HG03520 (cell line): ENCODE measurements at regions not wholly inside any gene's neighbourhood (a gene's known extent, or its start where the extent isn't known, plus 50 kb on each side); places are given as distances from the start of the nearest gene placed in this dataset.
"Not testable (repeated sequence)": the region's sequence is repeated elsewhere in the genome, so short reads cannot be mapped to it uniquely, and the experiment has no call there.

Experiments
- ATAC-seq: cut with Tn5 transposase; IDR thresholded peaks from one replicate; pipeline ENCODE4 v1.9.1; 2021; ENCODE audit warnings: mild to moderate bottlenecking, moderate library complexity; ENCODE audit not compliant: unreplicated experiment

DNA sequence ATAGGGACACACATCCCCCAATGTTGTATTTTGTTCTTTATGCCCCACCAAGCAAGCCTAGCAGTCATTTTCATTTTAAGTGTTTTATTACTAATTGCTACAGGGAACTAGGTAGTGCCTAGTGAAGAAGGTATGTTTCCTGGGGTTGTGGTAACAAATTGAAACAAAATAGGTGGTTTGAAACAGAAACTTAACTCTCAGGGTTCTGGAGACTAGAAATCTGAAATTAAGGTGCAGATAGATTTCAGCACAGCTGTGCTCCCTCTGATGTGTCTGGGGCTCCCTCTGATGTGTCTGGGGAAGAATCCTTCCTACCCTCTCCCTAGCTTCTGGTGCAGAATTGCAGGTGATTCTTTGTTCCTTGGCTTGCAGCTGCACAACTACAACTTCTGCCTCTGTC, 390.1 kb downstream of the ZFHX3 start:
- peak; percentile 95 for ATAC-seq

DNA sequence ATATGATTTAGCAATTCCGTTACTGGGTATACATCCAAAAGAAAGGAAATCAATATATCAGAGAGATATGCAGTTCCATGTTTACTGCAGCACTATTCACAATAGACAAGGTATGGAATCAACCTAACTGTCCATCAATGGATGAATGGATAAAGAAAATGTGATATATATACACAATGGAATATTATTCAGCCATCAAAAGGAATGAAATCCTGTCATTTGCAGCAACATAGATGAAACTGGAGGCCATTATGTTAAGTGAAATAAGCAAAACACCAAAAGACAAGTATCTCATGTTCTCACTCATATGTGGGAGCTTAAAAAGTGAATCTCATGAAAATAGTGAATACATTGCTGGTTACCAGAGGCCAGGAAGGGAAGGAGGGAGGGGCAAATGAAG, 390.8 kb downstream of the ZFHX3 start:
- no peak for ATAC-seq

DNA sequence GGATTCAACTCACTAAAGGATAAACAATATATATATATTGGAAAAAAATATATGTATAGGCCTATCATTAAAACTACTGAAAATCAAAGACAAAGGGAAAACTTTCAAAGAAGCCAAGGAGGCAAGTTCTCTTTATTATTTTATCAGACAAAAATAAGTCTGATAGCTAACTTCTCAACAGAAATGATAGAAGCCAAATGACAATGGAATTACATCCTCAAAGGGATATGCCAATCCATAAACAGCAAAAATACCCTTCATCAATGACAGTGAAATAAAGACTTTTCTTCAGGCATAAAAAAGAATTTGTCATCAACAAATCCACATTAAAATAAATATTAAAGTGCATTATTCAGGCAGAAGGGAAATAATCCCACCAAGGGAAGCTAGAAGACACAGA, 393.4 kb downstream of the ZFHX3 start:
- ATAC-seq = no peak

DNA sequence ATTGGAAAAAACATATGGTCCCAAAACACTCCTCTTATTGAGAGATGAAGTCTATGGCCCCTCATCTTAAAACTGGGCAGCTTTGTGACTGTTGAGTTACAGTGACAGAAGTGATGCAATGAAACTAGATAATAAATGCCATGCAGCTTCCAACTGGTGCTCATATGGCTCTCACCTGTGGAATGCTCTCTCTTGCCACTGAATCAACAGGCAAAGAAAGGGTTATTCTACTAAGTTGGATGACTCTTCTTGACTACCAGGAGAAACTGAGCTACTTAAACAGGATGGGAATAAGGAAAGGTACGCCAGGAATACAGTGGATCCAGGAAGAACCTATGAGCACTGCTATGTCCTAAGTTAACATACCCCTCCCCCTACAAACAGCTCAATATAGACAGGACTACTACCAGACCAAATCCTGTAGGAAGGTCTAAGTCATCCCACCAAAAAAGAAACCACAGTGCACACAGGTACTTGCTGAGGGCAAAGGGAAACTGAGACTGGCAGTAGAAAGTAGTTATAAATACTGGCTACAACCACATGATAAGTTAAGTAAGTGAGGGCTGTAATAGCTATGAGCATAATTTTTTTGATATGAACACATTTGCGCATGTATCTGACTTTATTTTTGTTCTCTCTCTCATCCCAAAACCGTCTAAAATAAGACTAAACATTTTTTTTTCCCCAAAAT, 398.5 kb downstream of the ZFHX3 start:
- ATAC-seq = no peak

DNA sequence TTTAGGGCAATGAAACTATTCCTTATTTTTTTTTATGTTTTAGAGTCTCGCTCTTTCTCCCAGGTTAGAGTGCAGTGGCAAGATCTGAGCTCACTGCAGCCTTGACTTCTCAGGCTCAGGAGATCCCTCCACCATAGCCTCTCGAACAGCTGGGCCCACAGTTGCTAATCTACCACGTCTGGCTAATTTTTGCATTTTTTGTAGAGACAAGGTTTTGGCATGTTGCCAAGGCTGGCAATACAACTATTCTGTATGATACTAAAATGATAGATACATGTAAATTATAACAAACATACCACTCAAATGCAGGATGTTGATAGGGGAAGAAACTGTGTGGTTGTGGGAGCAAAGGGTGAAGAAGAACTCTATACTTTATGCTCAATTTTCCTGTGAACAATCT, 401.3 kb downstream of the ZFHX3 start:
- ATAC-seq = no peak

DNA sequence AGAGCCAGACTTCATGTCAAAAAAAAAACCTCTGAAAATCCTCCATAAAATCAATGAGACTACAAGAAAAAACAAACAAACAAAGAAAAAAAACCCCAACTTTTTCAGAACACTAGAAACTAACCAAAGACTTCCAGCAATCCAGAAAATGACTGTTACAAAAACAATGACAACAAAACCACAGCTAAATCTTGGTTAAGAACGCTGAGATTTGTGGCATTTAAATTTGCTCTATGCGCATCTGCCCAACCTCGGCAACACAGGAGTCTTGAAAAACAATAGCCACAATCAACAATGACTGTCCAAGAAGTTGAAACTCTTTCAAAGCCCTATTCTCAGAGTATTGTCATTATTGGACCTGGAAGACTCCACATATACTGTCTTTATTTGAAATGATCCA, 402.4 kb downstream of the ZFHX3 start:
- no peak for ATAC-seq

DNA sequence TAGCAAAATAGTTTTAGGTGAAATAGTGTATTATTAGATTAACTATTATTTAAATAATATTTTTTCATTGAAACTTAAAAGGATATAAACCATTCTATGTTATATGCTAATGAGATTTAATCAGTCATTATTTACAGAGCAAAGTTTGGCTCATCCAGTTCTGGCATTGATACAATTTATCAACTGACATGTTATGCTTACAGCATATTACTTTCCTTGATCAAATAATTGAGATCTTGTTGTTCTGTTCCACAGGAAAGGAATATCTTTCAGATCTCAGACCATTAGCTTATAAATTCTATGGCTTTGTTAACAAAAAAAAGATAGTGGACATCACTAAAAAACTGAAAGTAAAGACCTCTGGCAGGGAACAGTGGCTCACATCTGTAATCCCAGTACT, 403.0 kb downstream of the ZFHX3 start:
- no peak for ATAC-seq

DNA sequence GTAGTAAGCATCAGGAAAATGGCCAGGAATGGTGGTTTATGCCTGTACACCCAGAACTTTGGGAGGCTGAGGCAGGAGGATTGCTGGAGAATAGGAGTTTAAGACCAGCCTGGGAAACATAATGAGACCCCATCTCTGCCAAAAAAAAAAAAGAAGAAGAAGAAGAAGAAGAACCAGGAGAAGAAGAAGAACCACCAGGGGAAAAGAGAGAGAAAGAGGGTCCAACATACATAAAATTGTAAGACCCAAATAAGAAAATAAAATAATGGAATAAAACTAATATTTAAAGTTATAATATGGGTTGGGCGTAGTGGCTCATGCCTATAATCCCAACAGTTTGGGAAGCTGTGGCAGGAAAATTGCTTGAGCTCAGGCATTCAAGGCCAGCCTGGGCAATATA, 408.4 kb downstream of the ZFHX3 start:
- ATAC-seq = no peak

DNA sequence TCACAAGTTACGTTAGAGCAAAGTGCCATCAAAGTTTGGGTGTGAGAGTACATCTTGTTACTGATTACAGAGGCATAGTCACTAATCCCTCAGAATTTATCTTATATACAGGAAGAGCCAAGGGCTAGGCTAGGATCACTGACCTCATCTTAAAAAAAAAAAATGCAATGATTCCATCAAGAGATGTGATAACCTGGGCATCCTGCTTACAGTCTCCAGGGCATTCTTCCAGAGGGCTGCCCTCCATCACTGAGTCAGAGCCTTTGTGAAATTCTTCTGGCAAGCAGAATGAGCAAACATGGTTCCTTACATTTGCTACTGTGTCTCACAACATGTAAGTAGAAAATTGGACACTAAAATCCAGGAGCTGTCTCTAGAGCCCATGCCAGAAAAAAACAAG, 410.6 kb downstream of the ZFHX3 start:
- ATAC-seq = no peak

DNA sequence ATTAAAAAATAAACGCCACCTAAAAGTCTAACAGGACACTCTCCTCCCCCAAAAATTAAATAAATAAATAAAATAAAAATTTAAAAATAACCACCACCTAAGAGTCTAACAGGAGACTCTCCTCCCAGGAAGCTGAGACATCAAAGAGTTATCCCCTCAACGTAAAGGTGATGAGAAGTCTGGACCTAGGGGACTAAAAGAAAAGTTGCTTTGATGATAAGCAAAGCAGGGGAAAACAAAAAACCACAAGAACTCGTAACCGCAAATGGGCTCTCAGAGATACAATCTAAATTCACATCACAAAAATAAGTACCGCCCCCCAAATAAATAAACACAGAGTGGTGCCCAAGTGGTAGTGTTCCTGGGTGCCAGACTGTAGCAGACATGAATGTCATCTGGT, 412.2 kb downstream of the ZFHX3 start:
- no peak for ATAC-seq

DNA sequence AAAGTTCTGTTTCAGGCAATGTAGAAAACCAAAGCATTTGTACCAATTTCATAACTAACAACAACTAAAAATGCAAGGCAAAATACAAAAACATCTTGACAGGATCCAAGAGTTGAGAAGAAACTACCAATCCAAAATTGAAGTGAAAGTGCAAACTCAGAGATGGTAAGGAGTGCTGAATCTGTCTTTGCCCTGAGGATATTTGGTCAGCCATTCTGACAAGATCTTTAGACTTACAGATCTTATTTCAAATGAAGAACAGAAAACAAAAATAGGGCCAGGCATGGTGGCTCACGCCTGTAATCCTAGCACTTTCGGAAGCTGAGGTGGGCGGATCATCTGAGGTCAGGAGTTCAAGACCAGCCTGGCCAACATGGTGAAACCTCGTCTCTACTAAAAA, 412.8 kb downstream of the ZFHX3 start:
- no peak for ATAC-seq

DNA sequence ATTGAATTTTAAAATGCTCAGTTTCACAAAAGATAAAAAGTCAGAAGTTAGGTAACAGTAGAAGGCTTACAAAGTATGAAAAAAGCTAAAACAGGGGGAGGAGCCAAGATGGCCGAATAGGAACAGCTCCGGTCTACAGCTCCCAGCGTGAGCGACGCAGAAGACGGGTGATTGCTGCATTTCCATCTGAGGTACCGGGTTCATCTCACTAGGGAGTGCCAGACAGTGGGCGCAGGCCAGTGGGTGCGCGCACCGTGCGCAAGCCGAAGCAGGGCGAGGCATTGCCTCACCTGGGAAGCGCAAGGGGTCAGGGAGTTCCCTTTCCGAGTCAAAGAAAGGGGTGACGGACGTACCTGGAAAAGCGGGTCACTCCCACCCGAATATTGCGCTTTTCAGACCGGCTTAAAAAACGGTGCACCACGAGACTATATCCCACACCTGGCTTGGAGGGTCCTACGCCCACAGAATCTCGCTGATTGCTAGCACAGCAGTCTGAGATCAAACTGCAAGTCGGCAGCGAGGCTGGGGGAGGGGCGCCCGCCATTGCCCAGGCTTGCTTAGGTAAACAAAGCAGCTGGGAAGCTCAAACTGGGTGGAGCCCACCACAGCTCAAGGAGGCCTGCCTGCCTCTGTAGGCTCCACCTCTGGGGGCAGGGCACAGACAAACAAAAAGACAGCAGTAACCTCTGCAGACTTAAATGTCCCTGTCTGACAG, 420.6 kb downstream of the ZFHX3 start:
- ATAC-seq = not testable (repeated sequence)

DNA sequence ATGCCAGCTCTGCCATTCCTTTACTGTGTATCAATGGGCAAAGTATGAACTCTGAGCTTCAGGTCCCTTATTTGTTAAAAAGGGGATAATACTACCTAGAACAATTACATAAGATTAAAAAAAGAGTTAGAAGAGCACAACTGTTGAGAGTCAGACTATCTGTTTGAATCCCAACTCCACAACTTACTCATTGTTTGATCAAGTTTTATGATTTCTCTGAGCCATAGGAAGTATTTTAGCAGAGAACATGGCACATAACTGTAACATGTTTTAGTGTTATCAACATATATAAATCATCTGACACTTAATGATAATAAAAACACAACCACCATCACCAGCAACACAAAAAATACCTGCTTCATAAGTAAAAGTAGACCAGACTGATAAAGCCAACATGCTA, 421.3 kb downstream of the ZFHX3 start:
- no peak for ATAC-seq

DNA sequence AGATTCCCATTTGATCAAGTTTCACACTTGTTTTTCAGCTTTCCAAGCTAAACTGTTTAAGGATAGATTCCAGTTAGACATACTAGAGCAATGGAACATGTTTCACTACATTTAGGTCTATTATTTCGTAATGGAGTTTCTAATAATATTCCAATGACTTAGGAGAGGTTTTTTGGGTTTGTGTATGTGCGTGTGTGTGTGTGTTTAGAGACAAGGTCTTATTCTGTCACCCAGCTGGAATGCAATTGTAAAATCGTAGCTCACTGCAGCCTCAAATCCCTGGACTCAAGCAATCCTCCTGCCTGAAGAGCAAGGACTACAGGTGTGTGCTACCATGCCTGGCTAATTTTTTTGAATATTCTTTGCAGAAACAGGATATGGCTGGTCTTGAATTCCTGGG, 426.3 kb downstream of the ZFHX3 start:
- no peak for ATAC-seq

DNA sequence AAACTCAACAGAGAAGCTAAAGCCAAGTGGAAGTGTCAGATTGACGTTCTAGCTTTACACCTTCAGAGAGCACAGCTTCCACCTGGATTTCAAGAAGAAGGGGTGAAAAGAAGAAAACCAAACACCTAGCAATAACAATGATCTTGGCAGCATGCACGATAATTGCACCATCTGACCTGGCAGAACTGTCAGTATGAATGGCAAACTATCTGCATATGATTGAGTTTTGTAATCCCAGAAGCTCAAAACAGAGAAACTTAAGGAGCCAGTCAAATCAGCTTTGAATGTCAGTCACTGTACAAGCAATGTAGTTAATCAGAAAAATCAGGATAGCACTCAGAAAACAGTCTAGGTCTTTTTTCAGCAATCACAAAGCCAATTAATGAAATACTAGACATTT, 427.1 kb downstream of the ZFHX3 start:
- no peak for ATAC-seq

DNA sequence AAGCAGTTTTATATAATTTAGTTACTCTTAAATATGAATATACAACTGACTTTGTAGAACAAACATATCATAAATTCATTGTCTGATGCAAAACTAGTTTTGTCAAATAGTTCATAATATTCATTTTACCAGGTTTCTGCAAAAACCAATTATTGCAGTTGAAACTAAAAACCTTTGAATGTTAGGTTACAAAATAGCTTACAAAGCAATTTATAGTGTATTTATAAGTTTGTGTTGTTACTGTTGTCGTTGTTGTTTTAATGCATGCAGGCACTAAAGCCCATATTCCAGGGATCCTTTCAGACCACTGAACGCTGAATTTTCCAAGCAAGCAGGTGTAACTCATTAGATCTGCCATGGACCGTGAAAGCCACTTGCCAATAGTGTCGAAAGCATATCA, 427.6 kb downstream of the ZFHX3 start:
- ATAC-seq = no peak

DNA sequence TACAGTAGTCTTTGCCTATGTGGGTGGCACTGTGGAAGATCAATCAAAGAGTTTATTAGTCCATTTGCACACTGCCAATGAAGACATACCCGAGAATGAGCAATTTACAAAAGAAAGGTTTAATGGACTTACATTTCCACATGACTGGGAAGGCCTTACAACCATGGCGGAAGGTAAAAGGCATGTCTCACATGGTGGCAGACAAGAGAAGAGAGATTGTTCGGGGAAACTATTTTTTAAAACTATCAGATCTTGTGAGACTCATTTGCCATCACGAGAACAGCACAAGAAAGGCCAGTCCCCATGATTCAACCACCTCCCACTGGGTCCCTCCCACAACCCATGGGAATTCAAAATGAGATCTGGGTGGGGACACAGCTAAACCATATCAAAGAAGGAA, 432.1 kb downstream of the ZFHX3 start:
- ATAC-seq = no peak

DNA sequence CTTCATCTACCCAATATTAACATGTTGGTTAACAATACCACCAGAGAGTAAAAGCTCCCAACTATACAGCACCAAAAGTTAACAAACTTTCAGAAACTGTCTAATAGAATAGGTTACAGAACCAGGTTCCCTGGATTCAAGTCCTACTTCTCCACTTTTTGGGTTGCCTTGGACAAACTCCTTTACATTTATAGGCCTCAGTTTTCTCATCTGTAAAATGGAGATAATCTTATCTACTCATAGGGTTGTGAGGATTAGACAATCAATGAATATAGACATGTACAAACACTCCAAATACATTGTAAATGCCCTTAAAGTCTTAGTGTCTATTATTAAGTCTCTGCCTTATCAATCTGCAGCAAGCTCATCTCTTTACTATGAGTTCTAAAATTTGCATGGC, 435.2 kb downstream of the ZFHX3 start:
- no peak for ATAC-seq

DNA sequence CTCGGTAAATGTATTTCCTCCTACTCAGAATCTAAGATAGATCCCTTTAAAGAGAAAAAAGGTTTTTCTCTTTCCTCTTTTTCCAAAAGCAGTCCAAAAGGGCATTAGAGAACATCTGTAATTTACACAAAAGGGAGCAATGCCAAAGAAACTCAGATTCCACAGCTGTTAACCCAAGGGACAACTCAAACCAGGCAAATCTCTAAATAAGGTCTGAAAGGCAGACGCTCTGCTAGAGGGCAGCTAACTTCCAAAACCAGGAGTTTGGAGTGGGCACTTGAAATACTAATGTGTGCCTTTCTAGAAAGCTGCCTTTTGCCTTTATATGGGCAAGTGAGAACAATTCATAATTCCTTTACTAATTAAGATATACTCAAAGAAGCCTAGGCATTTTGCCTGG, 435.7 kb downstream of the ZFHX3 start:
- no peak for ATAC-seq

DNA sequence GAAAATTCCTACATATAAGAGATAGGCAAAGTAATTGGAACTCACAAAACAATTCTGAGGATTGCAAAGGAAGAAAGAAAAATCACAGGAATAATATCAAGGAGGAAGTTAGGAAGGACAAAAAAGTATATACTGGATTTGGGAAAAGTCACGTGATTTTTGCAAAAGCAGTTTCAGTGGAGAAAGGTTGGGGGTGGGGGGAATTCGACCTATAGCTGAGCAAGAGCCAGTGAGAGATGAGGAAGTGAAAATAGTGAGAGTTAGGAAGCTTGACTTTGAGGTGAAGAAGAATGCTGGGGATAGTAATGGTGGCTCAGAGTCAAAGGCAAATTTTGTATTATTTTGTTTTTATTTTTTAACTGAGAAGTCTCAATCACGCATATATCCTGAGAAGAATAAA, 438.0 kb upstream of the PMFBP1 start:
- no peak for ATAC-seq

DNA sequence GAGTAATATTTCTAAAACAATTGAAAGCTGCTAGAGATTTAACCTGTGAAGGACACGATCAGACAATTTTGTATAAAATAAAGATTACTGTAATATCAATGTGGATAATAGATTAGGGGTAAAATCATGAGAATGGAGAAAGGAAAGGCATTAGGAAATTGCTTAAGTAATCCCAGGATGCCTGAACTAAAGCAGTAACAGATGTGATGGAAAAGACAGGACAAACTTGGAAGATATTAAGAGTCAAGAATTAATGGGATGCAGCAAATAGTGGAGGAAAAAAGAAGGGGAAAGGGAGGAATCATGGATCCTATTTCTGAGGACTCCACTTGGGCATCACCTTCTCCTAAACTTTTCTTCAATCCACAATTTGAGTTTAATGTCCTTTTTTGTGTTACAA, 437.1 kb upstream of the PMFBP1 start:
- ATAC-seq = no peak

DNA sequence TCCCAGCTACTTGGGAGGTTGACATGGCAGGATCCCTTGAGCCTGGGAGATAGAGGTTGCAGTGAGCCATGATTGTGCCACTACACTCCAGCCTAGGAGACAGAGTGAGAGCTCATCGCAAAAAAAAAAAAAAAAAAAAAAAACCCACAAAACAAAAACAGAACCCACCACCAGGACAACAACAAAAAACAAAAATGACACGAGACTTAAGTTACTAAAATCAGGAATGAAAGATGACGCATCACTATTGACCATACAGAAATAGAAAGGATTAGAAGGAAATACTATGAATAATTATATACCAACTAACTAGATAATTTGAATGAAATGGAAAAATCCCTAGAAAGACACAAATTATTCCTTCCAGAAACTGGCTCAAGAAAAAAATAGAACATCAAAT, 432.4 kb upstream of the PMFBP1 start:
- ATAC-seq = no peak

DNA sequence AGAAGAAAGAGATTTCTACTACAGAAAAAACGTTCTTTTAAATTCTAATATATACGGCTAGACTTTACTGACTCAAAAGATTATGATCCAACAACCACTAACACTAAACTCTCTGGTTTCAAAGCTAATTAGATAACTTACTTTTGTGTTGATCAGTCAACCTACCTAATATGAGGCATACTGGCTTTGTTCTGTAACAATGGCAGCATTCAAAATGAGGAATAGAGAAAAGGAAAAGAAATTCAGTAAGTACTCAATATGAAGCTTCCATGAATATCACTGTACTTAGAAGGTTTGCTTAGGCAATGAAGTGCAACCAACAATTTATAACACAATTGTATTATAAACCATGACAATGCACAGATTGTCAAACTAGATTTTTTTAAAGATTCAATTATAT, 430.5 kb upstream of the PMFBP1 start:
- ATAC-seq = no peak
